ENCODE measurements at regions not wholly inside any gene's neighbourhood (a gene's known extent, or its start where the extent isn't known, plus 50 kb on each side); places are given as distances from the start of the nearest gene placed in this dataset.

DNA sequence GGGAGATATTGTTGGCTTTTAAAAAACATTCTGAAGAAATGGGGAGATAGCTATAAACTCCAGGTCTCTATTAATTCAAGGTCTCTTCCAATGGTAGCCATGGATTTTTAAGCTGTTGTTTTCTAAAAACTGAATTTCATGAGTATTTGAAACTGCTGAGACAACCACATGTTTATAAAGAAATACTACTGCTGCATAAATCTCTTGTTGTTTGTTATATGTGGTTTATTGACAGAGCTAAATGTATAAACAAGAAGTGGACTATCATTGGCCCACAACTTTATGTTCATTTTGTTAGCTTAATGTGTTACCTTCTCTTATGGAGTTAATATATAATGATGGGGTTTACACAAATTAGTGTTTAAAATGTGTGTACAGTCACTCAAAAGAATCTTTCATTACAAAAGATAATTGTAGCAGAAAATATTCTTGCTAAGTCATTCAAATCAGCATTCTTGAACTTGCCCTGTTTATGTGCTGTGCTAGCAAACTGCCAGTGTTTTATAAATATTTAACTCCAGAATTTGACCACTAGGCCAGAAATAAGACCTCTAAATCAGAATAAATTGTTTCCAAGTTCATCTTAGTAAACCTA is 242.1 kb downstream of the TMX3 start:
- Histone ChIP-seq H3K27ac (no peak overlapping the region), H3K4me3 (no peak overlapping the region)

DNA sequence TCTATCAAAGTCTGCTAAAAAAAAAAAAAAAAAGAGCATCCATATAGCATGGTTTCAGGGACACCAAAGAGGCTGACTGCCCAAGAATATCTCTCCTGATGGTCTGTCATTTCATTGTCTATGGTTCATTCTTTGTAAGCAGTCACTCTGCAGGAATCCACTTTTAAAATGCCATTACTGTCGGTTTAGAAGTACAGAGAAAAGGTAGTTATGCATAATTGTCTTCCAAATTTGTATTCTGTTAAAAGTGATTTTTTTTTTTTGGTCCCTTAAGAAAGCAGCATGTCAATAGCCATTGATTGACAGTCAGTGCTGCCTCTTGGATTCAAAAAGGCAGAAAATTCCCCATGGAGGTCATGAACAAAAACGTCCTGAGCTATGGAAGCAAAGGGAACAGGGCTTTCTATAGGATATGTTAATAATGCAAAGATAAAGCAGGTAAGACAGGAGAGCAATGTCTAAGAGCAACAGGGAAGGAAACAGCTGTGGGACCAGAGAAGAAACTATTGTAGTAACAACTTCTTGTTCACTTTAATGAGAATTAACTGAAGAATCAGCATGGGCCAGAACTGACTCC is 245.8 kb downstream of the TMX3 start:
- Histone ChIP-seq H3K4me3 (no peak overlapping the region), H3K27ac (no peak overlapping the region)

DNA sequence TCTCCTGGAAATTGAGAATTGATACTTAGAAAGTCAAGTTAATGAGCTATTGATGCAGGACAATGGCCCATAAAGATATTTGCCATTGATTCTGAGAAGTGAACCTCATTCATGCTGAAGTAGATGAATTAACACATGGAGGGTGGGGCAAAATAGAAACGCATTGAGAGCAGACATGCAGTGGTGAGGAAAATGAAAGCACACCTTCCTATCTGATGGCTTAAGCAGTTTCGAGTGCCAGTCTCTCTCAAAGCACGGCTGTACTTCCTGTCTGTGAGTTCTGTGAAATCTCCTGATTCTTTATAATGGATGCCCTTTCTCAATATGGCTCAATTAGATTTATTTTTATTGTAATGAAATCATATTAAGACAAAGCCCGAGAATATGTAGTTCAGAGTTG is 247.0 kb downstream of the TMX3 start:
- Histone ChIP-seq H3K27ac (no peak overlapping the region), H3K4me3 (no peak overlapping the region)

DNA sequence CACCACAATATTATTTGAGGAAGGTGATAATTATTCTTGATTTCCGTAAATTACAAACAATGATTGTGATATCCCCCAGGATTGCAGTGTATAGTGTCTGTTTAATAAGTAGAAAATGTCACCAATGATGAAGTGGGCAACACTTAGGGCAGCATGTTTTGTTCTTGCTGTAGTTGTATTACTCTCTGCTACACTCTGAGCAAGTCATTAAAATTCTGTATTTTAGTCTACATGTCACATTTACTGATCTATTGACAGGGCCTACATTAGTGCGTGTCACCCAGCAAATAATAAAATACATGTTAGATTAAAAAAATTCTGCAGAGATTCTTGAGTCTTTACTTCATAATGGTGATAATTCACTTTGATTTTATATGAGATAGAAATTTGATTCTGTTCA is 247.6 kb downstream of the TMX3 start:
- H3K4me3 ChIP-seq: no peak overlapping the region
- no peak overlapping the region for H3K27ac ChIP-seq

DNA sequence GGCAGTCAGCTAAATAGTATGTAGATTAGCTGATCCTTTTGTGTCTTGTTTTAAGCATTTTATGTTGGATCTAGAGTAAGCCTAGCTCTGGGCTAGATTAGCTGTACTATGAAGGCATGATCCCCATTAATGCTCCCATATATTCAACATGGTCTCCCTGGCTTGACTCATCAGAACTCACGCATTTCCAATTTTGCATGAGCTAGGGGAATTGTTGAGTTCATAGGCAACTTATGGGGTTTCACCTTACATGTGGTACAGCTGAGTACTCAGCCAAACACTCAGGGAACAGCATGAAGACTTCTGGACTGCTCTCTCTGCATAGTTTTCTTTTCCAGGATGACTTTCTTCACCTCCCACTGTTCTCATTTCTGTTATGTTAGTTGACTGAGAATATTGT is 248.2 kb downstream of the TMX3 start:
- no peak overlapping the region for H3K27ac ChIP-seq
- H3K4me3 ChIP-seq: no peak overlapping the region

DNA sequence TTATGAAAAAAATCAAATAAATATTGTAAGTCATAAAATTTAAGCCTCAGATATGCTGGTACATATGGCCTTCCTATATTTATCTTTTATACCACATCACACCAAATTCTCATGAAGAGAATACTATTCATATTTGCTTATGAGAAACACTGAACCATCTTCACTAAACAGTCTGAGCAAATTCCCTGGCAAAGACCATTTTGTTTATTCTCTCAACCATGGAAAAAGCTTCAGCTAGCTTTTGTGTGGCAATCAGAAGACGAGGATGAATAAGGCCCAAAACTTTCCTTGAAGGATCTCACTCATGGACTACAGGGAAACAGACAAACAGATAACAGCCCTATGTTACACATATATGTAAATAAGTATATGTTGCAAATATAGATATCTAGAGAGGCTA is 252.1 kb downstream of the TMX3 start:
- H3K27ac ChIP-seq: no peak overlapping the region
- no peak overlapping the region for H3K4me3 ChIP-seq

DNA sequence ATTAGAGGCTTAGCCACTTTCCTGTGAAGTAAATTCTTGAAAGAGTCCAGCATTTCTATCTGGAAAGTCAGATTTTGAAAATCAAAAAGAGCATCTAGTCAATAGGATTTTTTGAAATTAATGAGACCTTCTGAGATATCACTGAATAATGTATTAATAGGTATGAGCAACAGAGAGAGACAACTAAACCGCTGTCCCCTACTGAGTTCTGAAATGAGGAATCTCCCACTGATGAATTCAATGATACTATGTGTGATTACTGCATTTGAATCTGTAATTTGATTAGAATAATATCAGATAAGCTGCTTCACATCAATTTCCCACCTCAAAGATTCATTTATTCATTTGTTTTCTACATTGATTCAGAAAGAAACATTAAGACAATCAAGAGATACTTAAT is 252.8 kb downstream of the TMX3 start:
- Histone ChIP-seq H3K27ac (no peak overlapping the region), H3K4me3 (no peak overlapping the region)

DNA sequence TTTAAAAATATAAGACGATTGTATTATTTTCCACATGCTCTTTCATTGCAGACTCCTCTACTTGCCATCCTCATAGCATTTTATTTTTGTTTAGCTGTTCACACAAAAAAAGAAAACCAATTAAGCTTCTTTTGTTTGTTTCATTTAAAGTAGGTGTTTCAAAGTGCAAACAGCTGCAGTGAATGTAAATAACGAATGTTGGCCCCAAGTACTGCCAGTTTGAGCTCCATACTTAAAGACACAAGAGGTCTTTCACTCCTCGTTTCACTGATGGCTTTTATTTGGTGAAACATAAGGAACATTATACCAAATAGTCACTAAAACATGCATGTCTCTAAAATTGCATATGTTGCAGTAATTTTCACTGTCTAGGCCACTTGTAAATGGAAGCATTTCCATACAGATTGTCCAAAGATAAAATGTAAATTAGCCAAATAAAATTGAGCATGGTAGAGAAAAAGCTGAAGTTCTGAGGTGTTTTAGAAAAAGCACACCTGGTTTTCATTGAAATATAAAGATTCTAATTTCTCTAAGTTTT is 253.4 kb downstream of the TMX3 start:
- Histone ChIP-seq H3K27ac (no peak overlapping the region), H3K4me3 (no peak overlapping the region)

DNA sequence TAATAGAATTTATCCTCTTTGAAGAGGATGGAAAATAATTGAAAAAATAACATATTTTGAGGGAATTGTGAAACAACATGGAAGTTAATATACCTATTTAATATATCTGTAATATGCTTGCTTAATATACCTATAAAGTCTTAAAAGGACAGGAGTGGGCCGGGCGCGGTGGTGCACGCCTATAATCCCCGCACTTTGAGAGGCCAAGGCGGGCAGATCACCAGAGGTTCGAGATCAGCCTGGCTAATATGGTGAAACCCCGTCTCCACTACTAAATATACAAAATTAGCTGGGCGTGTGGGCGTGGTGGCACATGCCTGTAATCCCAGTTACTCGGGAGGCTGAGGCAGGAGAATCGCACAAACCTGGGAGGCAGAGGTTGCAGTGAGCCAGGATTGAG is 254.9 kb downstream of the TMX3 start:
- Histone ChIP-seq H3K4me3 (no peak overlapping the region), H3K27ac (no peak overlapping the region)

DNA sequence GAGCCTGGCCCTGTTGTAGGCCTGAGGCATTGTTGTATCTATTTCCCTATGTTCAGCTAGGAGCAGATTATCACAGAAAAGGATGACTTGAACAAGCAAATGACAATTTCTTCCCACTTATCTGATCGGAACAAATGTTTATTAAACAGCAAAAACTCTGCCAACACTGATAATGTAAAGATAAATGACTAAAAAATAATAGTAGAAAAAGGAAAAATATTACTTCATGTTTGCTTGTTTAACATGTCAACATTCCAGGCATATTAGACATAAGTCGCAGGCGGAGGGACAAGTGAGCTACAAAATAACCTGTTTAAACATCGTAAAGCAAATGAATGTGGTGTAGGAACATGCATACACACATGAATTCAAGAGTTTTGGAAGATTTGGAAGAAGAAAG is 257.9 kb downstream of the TMX3 start:
- Histone ChIP-seq H3K4me3 (no peak overlapping the region), H3K27ac (no peak overlapping the region)

DNA sequence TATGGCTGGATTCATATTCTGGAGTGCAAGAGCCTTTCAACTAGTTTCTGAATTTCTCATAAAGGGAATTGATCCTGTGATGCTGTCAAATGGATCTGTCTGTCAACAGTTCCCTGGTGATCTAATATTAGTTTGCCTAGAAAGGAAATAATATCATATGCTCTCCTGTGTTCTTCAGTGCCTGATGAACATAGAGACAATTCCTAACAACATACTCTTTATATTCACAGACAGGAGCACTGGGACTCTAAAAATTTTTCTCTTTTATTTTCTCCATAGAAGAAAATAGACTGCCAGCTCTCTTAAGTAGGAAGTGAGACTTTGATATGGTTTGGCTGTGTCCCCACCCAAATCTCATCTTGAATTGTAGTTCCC is 259.7 kb downstream of the TMX3 start:
- no peak overlapping the region for H3K4me3 ChIP-seq
- no peak overlapping the region for H3K27ac ChIP-seq

DNA sequence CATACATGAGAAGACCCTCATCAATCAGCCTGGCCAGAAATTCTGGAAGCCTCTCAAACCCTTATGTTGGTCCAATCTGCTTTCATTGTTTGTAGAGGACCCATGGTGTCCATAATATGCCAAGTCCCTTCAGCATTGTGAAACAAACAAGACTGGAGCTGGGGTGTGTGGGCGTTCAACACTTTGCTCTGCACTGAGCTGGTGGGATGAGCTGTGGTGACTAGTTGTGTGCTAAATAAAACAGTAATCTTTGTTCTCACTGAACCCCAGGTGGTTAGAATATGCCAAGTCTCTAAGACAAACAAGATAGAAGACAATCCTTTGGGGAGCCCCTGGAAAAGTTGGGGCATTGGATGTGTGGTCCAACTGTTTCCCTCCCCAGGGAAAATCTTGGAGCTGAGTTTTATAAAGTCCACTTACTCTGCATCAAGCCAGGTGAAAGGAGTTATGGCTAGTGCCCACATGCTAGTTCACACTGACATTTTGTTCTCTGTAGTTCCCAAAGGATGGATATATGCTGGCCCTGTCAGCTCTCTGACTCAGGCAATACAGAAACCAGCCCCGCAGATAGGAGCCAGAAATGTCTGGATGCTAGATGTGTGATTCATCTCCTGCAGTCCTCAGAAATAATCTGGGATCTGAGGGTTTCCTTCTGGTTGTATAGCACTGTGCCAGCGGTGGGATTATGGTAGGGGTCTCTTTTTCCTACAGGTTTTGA is 260.2 kb downstream of the TMX3 start:
- Histone ChIP-seq H3K27ac (no peak overlapping the region), H3K4me3 (no peak overlapping the region)

DNA sequence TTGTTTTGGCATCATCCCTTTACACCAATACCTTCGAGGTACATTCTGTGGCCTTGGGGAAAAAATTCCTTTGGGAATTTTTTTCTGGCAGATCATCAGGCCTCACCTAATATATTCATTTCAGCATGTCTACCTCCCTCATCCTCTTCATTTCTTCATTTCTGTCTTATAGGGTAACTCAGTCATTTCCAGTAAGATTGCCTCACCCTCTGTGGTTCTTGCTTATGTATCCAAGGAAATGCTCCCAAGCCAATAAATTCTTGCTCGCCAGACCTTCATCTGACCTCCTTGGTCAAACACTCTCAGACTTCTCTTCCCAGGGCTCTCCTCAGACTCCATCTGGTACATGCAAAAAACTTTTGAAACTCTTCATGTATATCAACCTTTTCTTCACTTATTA is 265.6 kb downstream of the TMX3 start:
- no peak overlapping the region for H3K4me3 ChIP-seq
- H3K27ac ChIP-seq: no peak overlapping the region

DNA sequence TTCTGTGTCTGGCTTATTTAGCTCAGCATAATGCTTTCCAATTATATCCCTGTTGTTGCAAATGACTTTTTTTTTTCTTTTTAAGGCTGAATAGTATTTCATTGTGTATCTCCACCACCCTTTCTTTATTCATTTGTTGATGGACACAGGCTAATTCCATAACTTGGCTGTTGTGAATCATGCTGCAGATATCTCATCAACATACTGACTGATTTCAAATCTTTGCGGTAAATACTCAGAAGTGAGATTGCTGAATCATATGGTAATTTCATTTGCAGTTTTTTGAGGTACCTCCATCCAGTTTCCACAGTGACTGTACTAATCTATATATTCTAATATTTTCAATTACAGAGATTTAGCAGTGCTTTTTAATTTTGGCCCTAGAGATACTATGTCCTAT is 266.2 kb downstream of the TMX3 start:
- Histone ChIP-seq H3K4me3 (no peak overlapping the region), H3K27ac (no peak overlapping the region)

DNA sequence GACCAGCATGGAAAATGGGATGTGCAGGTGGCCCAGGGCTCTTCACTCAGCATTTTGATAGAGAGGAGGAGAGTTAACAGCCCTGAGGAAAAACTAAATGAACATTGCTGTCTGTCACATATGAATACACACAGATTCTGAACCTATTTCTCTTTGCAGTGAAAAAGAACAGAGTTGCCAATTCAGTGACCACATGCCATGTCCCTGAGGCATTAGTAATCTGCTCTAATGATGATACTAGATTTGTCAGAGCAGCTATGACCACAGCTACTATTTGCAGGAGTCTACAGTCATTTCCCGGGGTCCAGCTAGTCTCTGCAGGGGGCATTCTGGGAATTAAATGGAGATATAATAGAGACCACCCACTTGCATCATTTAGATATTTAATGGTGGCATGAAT is 267.6 kb downstream of the TMX3 start:
- H3K27ac ChIP-seq: no peak overlapping the region
- H3K4me3 ChIP-seq: no peak overlapping the region

DNA sequence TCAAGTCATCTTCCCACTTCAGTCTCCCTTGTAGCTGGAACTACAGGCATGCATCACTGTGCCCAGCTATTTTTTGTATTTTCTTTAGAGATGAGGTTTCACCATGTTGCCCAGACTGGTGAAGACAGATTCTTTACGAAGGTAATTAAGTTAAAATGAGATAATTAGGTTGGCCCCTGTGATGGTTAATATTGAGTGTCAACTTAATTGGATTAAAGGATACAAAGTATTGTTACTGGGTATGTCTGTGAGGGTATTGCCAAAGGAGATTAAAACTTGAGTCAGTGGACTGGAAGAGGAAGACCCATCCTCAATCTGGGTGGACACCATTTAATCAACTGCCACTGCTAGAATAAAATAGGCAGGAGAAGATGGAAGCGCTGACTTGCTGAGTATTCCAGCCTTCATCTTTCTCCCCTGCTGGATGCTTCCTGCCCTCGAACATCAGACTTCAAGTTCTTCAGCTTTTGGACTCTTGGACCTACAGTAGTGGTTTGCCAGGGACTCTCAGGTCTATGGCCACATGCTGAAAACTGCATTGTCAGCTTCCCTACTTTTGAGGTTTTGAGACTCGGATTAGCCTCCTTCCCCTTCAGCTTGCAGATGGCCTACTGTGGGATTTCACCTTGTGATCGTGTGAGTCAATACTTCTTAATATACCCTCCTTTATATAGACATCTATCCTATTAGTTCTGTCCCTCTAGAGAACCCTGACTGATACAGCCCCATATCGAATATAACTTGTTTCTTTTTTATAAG is 269.1 kb downstream of the TMX3 start:
- Histone ChIP-seq H3K4me3 (no peak overlapping the region), H3K27ac (no peak overlapping the region)

DNA sequence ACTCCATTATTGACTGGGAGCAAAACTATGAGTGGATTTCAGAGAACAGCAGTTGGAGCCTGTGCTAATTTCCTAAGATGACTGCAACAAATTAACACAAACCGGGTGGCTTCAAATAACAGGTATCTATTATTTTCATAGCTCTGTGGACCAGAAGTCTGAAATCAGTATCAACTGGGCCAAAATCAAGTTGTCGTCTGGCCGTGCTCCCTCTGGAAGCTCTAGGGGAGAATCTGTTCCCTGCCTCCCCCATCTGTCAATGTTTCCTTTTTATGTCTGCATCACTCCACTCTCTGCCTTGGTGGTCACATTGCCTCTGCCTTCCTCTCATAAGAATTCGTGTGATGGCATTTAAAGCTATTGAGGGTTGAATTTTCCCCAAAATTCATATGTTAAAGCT is 269.8 kb downstream of the TMX3 start:
- Histone ChIP-seq H3K4me3 (no peak overlapping the region), H3K27ac (no peak overlapping the region)

DNA sequence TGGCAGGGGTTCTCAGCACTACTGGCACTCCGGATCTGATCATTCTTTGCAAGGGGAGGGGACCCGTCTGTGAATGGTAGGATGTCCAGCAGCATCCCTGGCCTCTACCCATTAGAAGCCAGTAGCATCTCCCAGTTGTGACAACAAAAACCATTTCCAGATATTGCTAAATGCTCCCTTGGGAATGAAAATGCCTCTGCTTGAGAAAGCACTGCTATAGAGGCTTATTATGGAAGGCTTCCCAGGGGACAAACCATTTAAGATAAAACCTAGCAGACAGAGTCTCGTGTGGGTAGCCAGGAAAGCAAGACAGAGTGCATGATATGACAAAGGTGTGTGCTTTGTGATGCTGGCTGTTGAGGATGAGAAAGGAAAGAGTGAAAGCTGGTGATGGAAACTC is 273.7 kb downstream of the TMX3 start:
- Histone ChIP-seq H3K27ac (no peak overlapping the region), H3K4me3 (no peak overlapping the region)

DNA sequence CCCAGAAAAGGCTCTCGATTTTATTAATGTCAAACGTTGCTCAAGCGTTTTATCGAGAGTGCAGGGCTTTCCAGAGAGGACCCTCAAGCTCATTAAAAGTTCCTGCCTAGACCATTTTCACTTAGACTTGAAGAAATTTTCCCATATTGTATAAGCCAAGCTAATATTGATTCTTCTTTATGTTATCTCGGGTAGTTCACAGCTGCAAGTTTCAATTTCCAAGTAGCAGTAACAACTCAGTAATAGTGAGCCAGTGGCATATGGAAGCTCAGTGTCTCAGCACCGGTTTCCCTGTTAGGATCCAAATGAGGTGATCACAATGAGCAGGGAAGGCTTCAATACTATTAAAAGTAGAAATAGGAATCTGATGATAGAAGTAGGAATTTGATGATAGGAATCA is 274.5 kb downstream of the TMX3 start:
- Histone ChIP-seq H3K27ac (peak overlapping the region in 2 of 21 experiments; percentile 35 to 56), H3K4me3 (no peak overlapping the region)

DNA sequence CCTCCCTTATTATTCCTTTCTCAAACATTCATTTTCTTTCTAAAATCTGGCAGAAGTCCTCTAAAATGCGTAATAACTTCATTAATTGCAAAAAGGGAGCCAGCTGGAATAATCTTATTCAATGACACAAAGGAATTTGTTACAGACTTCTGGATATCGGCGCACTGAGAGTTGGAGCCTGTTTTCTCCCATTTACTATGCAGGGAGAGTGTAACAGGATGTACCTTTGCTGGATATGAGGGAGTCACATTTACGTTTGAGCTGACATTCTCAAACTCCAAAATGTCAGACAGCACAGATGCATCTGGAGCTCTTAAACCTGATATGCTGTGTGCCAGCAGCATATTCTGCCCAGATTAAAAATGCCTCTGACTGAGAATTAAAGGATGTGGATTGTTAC is 275.3 kb downstream of the TMX3 start:
- peak overlapping the region in 6 of 21 experiments; percentile 1 to 56 (median 40) for H3K27ac ChIP-seq
- H3K4me3 ChIP-seq: no peak overlapping the region

DNA sequence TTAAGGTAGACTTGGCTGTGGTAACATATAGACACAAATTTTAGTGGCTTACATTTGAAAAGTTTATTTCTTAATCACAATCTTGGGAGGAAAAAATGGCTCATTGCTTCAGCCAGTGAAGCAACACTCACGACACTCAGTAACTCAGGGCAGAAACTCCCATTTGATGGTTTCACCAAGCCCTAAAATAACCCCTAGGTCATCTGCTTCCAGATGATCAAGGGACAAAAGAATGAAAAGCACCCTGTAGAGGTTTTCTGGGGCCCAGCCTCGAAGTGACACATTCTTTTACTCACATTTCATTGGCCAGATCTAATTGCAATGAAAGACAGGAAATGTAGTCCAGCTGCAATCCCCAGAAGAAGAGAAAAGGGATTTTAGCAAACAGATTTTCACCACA is 275.9 kb downstream of the TMX3 start:
- Histone ChIP-seq H3K27ac (peak overlapping the region in 7 of 21 experiments; percentile 14 to 56 (median 32)), H3K4me3 (no peak overlapping the region)
